HG03103 (cell line): ENCODE measurements at regions not wholly inside any gene's neighbourhood (a gene's known extent, or its start where the extent isn't known, plus 50 kb on each side); places are given as distances from the start of the nearest gene placed in this dataset.

Source experiments
- ATAC-seq: cut with Tn5 transposase; IDR thresholded peaks from one replicate; pipeline ENCODE4 v1.9.1; 2021; ENCODE audit warnings: low read depth; ENCODE audit not compliant: unreplicated experiment

DNA sequence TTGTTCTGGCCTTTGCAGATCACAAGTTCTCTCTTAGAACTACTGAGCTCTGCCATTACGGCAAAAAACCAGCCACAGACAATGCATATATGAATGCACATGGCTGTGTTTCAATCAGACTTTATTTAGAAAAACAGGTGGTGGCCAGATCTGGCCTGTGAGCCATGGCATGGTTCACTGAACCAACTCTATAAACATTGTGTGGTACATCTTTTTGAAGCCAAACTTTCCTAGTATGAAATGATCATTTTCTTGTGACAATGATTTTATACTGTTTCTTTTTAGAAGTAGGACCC, 65.9 kb upstream of the AMZ2 start:
- ATAC-seq: no peak

DNA sequence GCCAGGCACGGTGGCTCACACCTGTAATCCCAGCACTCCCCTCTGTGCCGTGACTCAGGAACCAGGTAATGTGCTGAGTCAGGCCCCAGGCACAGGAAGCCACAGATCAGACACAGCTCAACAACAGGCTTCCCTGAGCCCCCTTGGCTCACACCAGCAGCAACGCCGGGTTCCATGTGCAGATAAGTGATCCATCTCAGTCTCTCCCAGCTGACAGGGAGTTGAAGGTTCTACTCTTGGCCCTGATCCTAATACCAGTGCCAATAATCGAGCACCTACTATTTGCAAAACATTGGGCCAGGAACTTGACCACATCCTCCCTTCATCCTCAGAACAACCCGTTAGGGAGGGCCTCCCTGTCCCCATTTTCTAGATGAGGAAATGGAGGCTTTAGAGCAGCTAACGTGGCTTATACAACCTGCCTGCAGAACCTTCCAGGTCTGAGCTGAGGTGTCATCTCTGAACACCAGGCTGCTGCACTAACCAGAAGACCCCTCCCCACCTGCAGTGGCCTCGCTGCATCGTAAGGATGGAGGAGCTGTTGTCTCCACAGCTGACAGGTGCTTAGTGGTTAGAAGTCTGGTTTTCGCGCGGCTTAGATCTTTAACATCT, 64.8 kb upstream of the AMZ2 start:
- peak; percentile 38 for ATAC-seq

DNA sequence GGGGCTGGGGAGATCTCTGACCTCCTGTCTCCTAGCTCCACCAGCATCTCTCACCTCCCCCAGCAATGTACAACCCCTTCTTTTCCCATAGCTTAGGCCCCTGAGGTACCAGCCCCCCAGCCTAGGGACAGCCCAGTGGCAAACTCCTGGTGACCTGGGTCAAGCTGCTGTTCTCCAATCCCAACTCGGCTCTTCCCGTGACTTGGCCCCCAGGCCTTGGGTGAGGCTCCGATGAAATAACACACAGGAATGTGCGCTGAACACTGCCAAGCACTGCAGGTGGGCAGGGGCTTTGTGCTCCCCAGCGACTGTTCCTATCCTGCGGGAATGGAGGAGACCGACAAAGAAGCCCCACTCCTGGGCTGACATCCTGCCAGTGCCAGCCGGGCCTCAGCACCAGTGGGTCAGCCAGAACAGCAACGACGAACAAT, 63.7 kb upstream of the AMZ2 start:
- ATAC-seq: no peak

DNA sequence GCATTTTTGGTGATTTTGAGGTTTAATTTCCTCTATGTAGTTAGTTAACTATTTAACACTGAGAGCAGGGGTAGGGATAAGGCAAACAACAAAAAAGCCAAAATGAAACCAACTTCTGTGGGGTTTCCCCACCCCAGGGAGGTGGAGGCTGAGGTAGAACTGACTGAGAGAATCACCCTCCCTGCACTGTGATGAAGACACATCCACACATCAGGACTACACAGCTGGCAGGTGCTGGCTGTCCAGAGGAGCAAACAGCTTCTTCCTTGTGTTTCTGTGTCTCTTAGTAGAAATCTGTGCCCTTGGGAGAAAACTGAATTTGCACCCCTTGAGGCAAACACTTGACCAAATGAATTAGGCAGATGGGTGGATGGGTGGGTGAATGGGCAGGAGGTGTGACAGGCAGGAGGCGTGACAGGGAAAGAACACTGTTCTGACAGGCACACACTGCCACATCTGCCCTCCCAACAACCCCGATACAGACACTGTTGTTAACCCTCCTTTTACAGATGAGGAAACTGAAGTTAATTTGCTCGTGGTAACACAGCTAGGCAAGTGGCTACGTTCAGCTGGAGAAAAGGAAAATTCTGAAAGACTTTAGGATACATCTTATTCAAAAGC, 62.9 kb upstream of the AMZ2 start:
- peak; percentile 48 for ATAC-seq

DNA sequence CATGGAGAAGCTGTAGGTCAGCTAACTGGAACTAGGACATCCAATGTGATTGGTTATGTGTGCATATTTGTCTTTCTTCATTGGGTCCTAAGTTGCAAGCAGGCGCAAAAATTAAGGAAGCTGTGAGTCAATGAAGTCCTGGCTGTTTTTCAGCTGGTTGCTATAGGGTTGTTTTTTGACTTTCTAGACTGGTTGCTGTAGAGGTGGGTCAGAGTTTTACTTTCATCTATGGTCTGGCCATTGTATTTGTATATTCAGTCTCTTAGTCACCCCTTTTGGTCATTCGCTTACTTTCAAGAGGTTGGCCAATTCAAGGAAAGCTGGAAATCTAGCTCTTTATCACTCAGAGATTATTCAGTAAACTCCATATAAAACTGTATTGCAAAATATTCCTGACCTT, 62.0 kb upstream of the AMZ2 start:
- no peak for ATAC-seq

DNA sequence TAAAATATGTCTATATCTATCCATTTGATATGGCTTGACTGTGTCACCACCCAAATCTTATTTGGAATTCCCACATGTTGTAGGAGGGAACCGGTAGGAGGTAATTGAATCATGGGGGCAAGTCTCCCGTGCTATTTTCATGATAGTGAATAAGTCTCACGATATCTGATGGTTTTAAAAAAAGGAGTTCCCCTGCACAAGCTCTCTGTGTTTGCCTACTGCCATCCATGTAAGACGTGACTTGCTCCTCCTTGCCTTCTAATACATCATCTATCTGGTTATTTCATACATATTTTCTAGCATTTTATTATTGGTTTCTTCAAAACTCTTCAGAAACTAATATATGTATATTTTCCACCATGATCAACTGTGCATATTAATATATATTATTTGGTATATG, 57.3 kb upstream of the AMZ2 start:
- no peak for ATAC-seq

DNA sequence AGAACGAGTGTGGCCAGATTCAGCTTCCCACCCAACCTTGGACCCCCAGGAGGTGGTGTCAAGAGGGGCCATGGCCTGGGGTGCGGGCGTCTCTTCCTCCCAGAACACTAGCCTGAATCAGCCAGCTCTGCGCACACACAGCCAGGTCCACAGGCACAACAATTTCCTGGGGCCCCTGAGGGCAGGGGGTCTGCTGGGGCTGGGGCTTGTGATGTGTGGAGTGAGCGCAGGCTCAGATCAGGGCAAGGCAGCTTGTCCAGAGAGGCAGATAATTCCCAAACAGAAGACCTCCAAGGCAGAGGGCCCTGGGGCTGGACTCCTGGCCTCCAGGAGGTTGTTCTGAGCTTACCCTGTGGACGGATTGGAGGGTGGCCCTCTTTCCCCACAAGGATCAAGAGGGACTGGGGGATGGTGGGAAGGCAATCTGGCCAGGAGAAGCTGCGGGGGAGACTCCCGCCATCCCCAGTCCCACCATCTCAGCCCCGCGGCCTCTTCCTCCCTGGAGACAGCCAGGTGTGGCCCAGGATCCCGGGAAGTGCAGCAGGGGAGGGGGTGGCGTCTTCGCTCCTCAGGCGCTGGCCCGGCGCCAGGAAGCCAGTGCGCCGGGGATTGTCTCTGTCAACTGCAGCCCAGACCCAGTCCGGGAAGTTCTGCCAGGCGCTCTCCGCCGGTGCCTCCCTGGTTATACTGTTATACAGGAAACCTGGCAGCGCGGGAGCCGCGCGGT, 52.0 kb upstream of the AMZ2 start:
- no peak for ATAC-seq

DNA sequence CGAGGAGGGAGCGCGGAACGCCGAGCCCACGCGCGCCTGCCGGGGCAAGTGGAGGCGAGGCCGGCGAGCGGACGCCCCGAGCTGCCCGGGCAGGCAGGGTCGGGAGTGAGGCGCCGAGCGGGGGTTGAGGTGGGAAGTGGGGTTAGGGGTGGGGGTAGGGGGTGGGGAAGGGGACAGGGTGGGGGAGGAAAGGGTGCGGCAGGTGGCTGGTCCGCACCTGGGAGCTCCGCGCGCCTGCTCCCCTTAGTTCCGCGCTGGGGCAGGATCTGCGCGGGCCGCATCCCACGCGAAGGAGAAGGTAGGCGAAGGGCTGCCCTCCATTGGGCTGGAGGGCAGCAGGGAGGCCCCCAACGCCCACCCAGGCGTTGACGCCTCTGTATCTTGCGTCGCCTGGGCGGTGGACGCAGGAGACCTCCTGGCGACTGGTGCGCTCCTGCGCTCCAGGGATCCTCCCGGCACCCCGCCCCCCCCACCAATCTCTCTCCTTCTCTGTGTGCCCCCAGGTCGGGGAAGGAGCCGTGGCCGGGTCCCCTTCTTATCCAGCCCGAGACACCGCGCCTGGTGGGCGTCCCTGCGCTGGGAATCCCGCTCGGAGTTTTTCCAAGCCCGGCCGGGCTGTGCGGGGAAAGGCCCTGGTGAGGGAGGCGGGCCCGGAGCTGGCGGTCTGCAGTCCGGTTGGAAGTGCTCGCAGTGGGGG, 51.3 kb upstream of the AMZ2 start:
- ATAC-seq: no peak

DNA sequence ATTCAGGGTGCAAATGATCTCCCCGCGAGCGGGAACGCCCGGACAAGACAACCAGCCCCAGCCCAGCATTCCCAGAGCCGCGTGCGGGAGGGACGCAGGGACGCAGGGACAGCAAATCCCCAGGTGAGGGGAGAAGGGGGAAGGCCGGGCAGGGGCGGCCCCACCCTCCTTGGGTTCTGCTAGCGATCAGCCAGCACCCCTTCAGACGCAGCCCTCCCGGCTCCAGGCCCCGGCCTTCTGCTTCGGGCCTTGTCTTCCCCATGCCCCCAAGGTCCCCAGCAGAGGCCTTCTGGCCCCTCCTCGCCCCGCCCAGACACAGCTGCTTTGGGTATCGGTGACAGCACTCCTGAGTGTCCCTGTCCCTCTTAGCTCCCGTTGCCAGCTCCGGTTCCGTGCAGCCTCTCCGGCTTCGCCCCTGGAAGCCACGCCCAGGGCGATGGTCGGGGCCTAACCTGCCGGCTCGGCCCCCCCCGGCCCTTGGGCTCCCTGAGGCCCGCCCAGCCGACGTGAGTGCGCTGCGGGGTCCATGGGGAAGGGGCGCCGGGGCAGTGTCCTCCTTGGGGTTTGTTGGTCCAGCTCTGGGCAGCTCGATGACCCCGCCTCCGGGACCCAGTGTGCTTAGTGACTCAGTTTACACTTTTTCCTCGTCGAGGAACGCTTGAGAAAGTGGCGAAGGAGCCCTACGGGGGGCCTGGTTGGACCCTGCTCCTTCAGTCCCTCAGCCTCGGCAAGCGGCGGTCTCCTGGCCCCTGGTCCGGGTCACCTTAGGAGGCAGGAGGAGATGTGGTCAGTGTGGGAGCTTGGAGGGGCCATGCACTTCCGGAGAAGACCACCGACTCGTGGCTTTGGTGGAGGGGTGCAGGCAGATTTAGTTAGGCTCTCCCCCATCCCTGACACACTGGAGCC, 50.5 kb upstream of the AMZ2 start:
- no peak for ATAC-seq

DNA sequence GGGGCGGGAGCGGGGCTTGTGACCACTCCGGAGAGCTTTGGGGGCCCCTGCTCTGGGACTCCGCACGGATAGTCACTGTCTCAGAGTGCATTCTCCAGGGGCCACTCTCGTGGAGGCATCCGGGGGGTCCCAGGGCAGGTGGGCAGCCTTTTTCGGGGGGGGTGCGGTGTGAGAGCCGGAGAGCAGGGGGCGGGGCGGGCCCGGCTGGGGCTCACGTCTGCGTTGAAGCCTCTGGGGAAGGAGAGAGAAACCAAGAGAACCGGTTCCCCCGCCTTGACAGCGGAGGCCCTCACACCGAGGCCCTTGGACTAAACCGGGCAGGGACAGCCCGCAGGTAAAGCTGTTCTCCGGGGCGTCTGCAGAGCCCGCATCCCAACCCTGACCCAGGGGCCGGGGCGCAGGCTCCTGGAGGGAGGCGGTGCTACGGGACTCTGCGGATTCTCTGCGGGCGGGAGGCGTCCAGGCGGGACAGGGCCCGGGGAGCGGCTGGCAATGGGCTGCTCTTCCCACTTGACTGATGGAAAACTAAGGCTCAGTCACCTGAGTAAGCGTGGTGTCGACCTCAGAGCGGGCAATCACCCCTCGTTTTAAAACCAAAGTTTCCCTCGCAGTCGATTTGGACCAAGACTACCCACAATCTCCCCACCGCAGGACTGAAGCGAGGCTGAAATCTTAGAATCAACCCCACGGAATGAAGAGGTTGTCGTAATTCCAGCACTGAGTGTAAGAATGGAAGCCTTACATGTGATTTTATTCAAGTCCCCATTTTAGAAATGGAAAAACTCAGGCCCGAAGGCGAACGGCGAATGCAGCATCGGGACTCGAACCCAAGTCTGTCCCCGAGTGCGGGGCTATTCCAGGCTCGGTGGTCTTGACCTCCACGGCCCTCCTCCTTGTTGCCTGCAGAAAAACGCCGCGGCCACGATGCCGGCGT, 49.6 kb upstream of the AMZ2 start:
- ATAC-seq: no peak
